22Rv1 (cell line): ENCODE measurements at regions not wholly inside any gene's neighbourhood (a gene's known extent, or its start where the extent isn't known, plus 50 kb on each side); places are given as distances from the start of the nearest gene placed in this dataset.

Source experiments
- ZFX ChIP-seq: fragments of 450-650 bp; IDR thresholded peaks from 2 replicates; pipeline ENCODE4 v1.6.1; 2017; ENCODE audit warnings: antibody characterized with exemption, borderline replicate concordance
- TF ChIP-seq, protein P1 (sequence below): fragments of 450-650 bp; IDR thresholded peaks from 2 replicates; pipeline ENCODE4 v1.5.1; 2017; ENCODE audit warnings: mild to moderate bottlenecking

DNA sequence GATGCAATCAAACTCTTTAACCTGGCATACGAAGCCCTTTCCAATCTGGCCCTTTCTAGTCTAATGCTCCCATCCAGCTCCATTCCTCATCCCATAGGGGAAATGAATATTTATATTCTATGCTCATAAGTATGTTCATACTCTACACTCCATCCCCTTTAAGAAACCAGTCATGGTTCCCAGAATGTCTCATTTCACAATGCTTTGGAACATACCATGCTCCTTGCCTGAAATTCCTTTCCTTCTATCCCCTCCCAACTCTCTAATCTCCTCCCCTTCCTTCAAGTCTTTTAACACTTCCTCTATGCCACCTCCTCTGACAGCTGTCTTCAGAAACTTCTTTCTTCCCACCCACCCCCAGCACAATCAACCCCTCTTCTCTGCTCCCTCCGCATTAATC, 207.0 kb upstream of the CAND1 start:
- TF ChIP-seq, protein P1, sequence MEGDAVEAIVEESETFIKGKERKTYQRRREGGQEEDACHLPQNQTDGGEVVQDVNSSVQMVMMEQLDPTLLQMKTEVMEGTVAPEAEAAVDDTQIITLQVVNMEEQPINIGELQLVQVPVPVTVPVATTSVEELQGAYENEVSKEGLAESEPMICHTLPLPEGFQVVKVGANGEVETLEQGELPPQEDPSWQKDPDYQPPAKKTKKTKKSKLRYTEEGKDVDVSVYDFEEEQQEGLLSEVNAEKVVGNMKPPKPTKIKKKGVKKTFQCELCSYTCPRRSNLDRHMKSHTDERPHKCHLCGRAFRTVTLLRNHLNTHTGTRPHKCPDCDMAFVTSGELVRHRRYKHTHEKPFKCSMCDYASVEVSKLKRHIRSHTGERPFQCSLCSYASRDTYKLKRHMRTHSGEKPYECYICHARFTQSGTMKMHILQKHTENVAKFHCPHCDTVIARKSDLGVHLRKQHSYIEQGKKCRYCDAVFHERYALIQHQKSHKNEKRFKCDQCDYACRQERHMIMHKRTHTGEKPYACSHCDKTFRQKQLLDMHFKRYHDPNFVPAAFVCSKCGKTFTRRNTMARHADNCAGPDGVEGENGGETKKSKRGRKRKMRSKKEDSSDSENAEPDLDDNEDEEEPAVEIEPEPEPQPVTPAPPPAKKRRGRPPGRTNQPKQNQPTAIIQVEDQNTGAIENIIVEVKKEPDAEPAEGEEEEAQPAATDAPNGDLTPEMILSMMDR: no peak
- TF ChIP-seq ZFX: no peak
